GM23248 (cell line): ENCODE measurements at regions not wholly inside any gene's neighbourhood (a gene's known extent, or its start where the extent isn't known, plus 50 kb on each side); places are given as distances from the start of the nearest gene placed in this dataset.

ENCODE experiments used
- DNase-seq: peaks from one replicate; pipeline ENCODE4 v3.0.0-alpha.2; 2015
- H2AFZ ChIP-seq: fragments of 200-600 bp; sonication (generic); 2 replicates; pipeline ENCODE4 v1.6.1; 2016; ENCODE audit warnings: antibody characterized with exemption
- H3F3A ChIP-seq: fragments of 200-600 bp; sonication (generic); 2 replicates; pipeline ENCODE4 v1.6.1; 2016; ENCODE audit warnings: mild to moderate bottlenecking, antibody characterized with exemption, mixed run types; ENCODE audit not compliant: insufficient read depth
- H3K27ac ChIP-seq: fragments of 200-600 bp; sonication (generic); 2 replicates; pipeline ENCODE4 v1.5.1; 2016; ENCODE audit warnings: mild to moderate bottlenecking
- H3K27me3 ChIP-seq: fragments of 200-600 bp; sonication (generic); replicated peaks from 2 replicates; pipeline ENCODE4 v1.6.1; 2016; ENCODE audit warnings: mild to moderate bottlenecking; ENCODE audit not compliant: insufficient read depth
- H3K36me3 ChIP-seq: fragments of 200-600 bp; sonication (generic); 2 replicates; pipeline ENCODE4 v1.6.1; 2016; ENCODE audit warnings: low read depth, mild to moderate bottlenecking
- H3K4me1 ChIP-seq: fragments of 200-600 bp; sonication (generic); 2 replicates; pipeline ENCODE4 v1.6.1; 2016; ENCODE audit warnings: mild to moderate bottlenecking; ENCODE audit not compliant: insufficient read depth
- H3K4me2 ChIP-seq: fragments of 200-600 bp; sonication (generic); one replicate; pipeline ENCODE4 v1.6.1; 2016; ENCODE audit warnings: mild to moderate bottlenecking; ENCODE audit not compliant: unreplicated experiment
- H3K4me3 ChIP-seq: fragments of 200-600 bp; sonication (generic); 2 replicates; pipeline ENCODE4 v1.5.1; 2016; ENCODE audit warnings: mild to moderate bottlenecking
- H3K79me2 ChIP-seq: fragments of 200-600 bp; sonication (generic); 2 replicates; pipeline ENCODE4 v1.6.1; 2016; ENCODE audit warnings: mild to moderate bottlenecking; ENCODE audit not compliant: insufficient read depth
- H3K9ac ChIP-seq: fragments of 200-600 bp; sonication (generic); 2 replicates; pipeline ENCODE4 v1.6.1; 2016; ENCODE audit warnings: mild to moderate bottlenecking
- H3K9me2 ChIP-seq: fragments of 200-600 bp; sonication (generic); 2 replicates; pipeline ENCODE4 v1.6.1; 2016; ENCODE audit warnings: mixed run types, mild to moderate bottlenecking, moderate library complexity; ENCODE audit not compliant: insufficient read depth
- H3K9me3 ChIP-seq: fragments of 200-600 bp; sonication (generic); one replicate; pipeline ENCODE4 v1.6.1; 2017; ENCODE audit warnings: low read depth
- H4K20me1 ChIP-seq: fragments of 200-600 bp; sonication (generic); 2 replicates; pipeline ENCODE4 v1.6.0; 2016; ENCODE audit not compliant: insufficient read depth
- EZH2 ChIP-seq: fragments of 200-600 bp; sonication (generic); IDR thresholded peaks from 2 replicates; pipeline ENCODE4 v1.6.1; 2018; ENCODE audit warnings: antibody characterized with exemption, mild to moderate bottlenecking; ENCODE audit not compliant: insufficient read depth, poor library complexity, severe bottlenecking
- EZH2phosphoT487 ChIP-seq: fragments of 200-600 bp; sonication (generic); IDR thresholded peaks from 2 replicates; pipeline ENCODE4 v1.6.1; 2018; ENCODE audit warnings: antibody characterized with exemption, moderate library complexity, mild to moderate bottlenecking, low read depth; ENCODE audit not compliant: insufficient read depth
- WGBS, 2 experiments: methylation state at CpG; one replicate each; pipeline ENCODE4 v1.1.6; 2015 to 2017; ENCODE audit warnings: low lambda C conversion rate in 2 of 2, low coverage in 1 of 2; ENCODE audit errors: missing lambda C conversion rate in 2 of 2; 5-methylcytosine and 5-hydroxymethylcytosine counted together
- in situ Hi-C: fragments of 300-500 bp; cut with MboI; formaldehyde crosslinking; loops from 2 replicates; pipeline ENCODE4 v1.15.0; 2020

GRCh38 chr9:102594241-102594640, 400.9 kb upstream of the CYLC2 start:
- DNase-seq, result no peak
- no peaks in the 10 kb centered on the region for H3K4me1 ChIP-seq
- H3K9me2 ChIP-seq, result no peaks in the 10 kb centered on the region
- H3F3A ChIP-seq, result no peaks in the 10 kb centered on the region
- H3K9me3 ChIP-seq, result no peaks in the 10 kb centered on the region
- no peaks in the 10 kb centered on the region for H4K20me1 ChIP-seq
- no peak for TF ChIP-seq EZH2
- TF ChIP-seq EZH2phosphoT487, result no peak
- H3K36me3 ChIP-seq, result no peaks in the 10 kb centered on the region
- no peaks in the 10 kb centered on the region for H3K79me2 ChIP-seq
- 18 to 22% methylated on average over 3 of the region's 3 CpGs for WGBS, 2 experiments
- in situ Hi-C loops, result no loop called here
- H2AFZ ChIP-seq, result no peak overlapping the region
- no peak overlapping the region for H3K27ac ChIP-seq
- no peak overlapping the region for H3K4me2 ChIP-seq
- H3K9ac ChIP-seq, result no peak overlapping the region
- no peaks in the 10 kb centered on the region for H3K27me3 ChIP-seq
- no peak overlapping the region for H3K4me3 ChIP-seq

- H3K4me1 ChIP-seq, result no peaks in the 10 kb centered on the region
- H3K27me3 ChIP-seq, result no peaks in the 10 kb centered on the region
- no peak for DNase-seq
- TF ChIP-seq EZH2, result no peak
- TF ChIP-seq EZH2phosphoT487, result no peak
- H3K27ac ChIP-seq, result no peak overlapping the region
- WGBS, 2 experiments, result 0 to 4% methylated on average over 2 of the region's 2 CpGs
- H3K36me3 ChIP-seq, result no peaks in the 10 kb centered on the region
- no peaks in the 10 kb centered on the region; the same call in 1 of the 2 replicates for H3K9me2 ChIP-seq
- no peak overlapping the region for H2AFZ ChIP-seq
- H3K9me3 ChIP-seq, result no peaks in the 10 kb centered on the region
- in situ Hi-C loops, result no loop called here
- no peak overlapping the region for H3K9ac ChIP-seq
- no peaks in the 10 kb centered on the region for H4K20me1 ChIP-seq
- no peaks in the 10 kb centered on the region for H3F3A ChIP-seq
- no peak overlapping the region for H3K4me2 ChIP-seq
- H3K79me2 ChIP-seq, result no peaks in the 10 kb centered on the region
- H3K4me3 ChIP-seq, result no peak overlapping the region
Observed at GRCh38 chr9:102587281-102587680, 407.9 kb upstream of the CYLC2 start.

- H3K27ac ChIP-seq, result no peak overlapping the region
- no peaks in the 10 kb centered on the region for H4K20me1 ChIP-seq
- no peak overlapping the region for H2AFZ ChIP-seq
- H3K27me3 ChIP-seq, result no peaks in the 10 kb centered on the region
- no peaks in the 10 kb centered on the region for H3K79me2 ChIP-seq
- no peak overlapping the region for H3K4me3 ChIP-seq
- DNase-seq, result no peak
- H3F3A ChIP-seq, result no peaks in the 10 kb centered on the region
- H3K4me2 ChIP-seq, result no peak overlapping the region
- H3K9ac ChIP-seq, result no peak overlapping the region
- TF ChIP-seq EZH2phosphoT487 (no peak), EZH2 (no peak)
- no peaks in the 10 kb centered on the region for H3K9me3 ChIP-seq
- 23 to 38% methylated on average over 3 of the region's 3 CpGs for WGBS, 2 experiments
- H3K9me2 ChIP-seq, result no peaks in the 10 kb centered on the region
- no peaks in the 10 kb centered on the region for H3K4me1 ChIP-seq
- H3K36me3 ChIP-seq, result no peaks in the 10 kb centered on the region
- in situ Hi-C loops, result no loop called here
Observed at GRCh38 chr9:102569436-102569835, 425.7 kb upstream of the CYLC2 start.

DNA sequence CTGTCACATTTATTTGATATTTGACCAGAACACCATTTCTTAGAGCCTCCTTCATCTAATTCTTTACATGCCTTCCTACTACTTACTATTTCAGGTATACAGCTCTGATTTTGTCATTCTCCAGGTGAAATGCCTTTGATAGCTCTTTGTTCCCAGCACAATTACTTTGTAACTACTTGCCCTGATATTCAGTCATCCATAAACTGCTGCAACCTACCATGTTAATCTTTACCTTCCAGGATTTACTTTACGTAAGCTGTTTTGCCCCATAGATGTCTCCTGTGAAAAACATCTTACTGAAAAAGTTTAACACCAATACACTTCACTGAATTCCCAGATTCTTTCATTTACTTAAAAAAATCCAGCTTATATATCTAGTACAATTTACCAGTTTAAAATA, 443.8 kb upstream of the CYLC2 start:
- H3K9me2 ChIP-seq, result no peaks in the 10 kb centered on the region
- 18 to 28% methylated on average over 1 of the region's 1 CpG for WGBS, 2 experiments
- TF ChIP-seq EZH2 (no peak), EZH2phosphoT487 (no peak)
- H3K4me2 ChIP-seq, result no peak overlapping the region
- H2AFZ ChIP-seq, result no peak overlapping the region
- peaks cover 4% of the 10 kb centered on the region for H3K9me3 ChIP-seq
- in situ Hi-C loops, result no loop called here
- H3K9ac ChIP-seq, result no peak overlapping the region
- no peak overlapping the region for H3K27ac ChIP-seq
- H4K20me1 ChIP-seq, result no peaks in the 10 kb centered on the region
- no peaks in the 10 kb centered on the region for H3F3A ChIP-seq
- no peaks in the 10 kb centered on the region for H3K4me1 ChIP-seq
- H3K79me2 ChIP-seq, result no peaks in the 10 kb centered on the region
- H3K36me3 ChIP-seq, result no peaks in the 10 kb centered on the region
- DNase-seq, result no peak
- no peak overlapping the region for H3K4me3 ChIP-seq
- no peaks in the 10 kb centered on the region for H3K27me3 ChIP-seq

- H3K4me1 ChIP-seq, result no peaks in the 10 kb centered on the region
- H3K4me2 ChIP-seq, result no peak overlapping the region
- DNase-seq, result no peak
- H3K79me2 ChIP-seq, result no peaks in the 10 kb centered on the region
- no peak overlapping the region for H3K4me3 ChIP-seq
- H3K27ac ChIP-seq, result no peak overlapping the region
- WGBS, 2 experiments, result 16 to 24% methylated on average over 3 of the region's 3 CpGs
- in situ Hi-C loops, result no loop called here
- no peaks in the 10 kb centered on the region for H3K36me3 ChIP-seq
- TF ChIP-seq EZH2, result no peak
- no peak overlapping the region for H2AFZ ChIP-seq
- H3F3A ChIP-seq, result no peaks in the 10 kb centered on the region
- H4K20me1 ChIP-seq, result no peaks in the 10 kb centered on the region
- H3K9me3 ChIP-seq, result peaks cover 4% of the 10 kb centered on the region
- H3K27me3 ChIP-seq, result no peaks in the 10 kb centered on the region
- no peak overlapping the region for H3K9ac ChIP-seq
- H3K9me2 ChIP-seq, result no peaks in the 10 kb centered on the region
Observed at GRCh38 chr9:102550886-102551285, 444.2 kb upstream of the CYLC2 start.
